HG03558 (cell line): ENCODE measurements at regions not wholly inside any gene's neighbourhood (a gene's known extent, or its start where the extent isn't known, plus 50 kb on each side); places are given as distances from the start of the nearest gene placed in this dataset.
"Not testable (repeated sequence)": the region's sequence is repeated elsewhere in the genome, so short reads cannot be mapped to it uniquely, and the experiment has no call there.

ENCODE experiments used
- ATAC-seq: cut with Tn5 transposase; IDR thresholded peaks from one replicate; pipeline ENCODE4 v1.9.1; 2021; ENCODE audit warnings: moderate number of reproducible peaks; ENCODE audit not compliant: unreplicated experiment; ENCODE audit errors: extremely low read depth

GRCh38 chr20:48019496-48019895 lies 234.2 kb upstream of the SULF2 start:
- ATAC-seq = no peak

- ATAC-seq = not testable (repeated sequence)
These were observed 233.6 kb upstream of the SULF2 start for GRCh38 chr20:48018851-48019250.

GRCh38 chr20:48017992-48018391 lies 232.7 kb upstream of the SULF2 start:
- ATAC-seq = no peak

GRCh38 chr20:48017509-48017908 lies 232.2 kb upstream of the SULF2 start:
- no peak for ATAC-seq

GRCh38 chr20:48015943-48016723 lies 230.9 kb upstream of the SULF2 start:
- ATAC-seq = no peak

- ATAC-seq = no peak
These were observed 230.0 kb upstream of the SULF2 start for GRCh38 chr20:48015141-48015910.

GRCh38 chr20:48012401-48012974 lies 227.2 kb upstream of the SULF2 start:
- ATAC-seq = no peak

GRCh38 chr20:48011025-48011424 lies 225.7 kb upstream of the SULF2 start:
- no peak for ATAC-seq

GRCh38 chr20:48010623-48011022 lies 225.3 kb upstream of the SULF2 start:
- no peak for ATAC-seq

GRCh38 chr20:48008850-48009515 lies 223.7 kb upstream of the SULF2 start:
- no peak for ATAC-seq

- no peak for ATAC-seq
These were observed 222.1 kb upstream of the SULF2 start for GRCh38 chr20:48007351-48007750.

GRCh38 chr20:48006036-48006833 lies 221.0 kb upstream of the SULF2 start:
- no peak for ATAC-seq

- no peak for ATAC-seq
These were observed 217.7 kb upstream of the SULF2 start for GRCh38 chr20:48003021-48003420.

GRCh38 chr20:48002517-48002970 lies 217.3 kb upstream of the SULF2 start:
- ATAC-seq = no peak

- no peak for ATAC-seq
These were observed 213.9 kb upstream of the SULF2 start for GRCh38 chr20:47999166-47999565.

- ATAC-seq = no peak
These were observed 213.5 kb upstream of the SULF2 start for GRCh38 chr20:47998736-47999135.

GRCh38 chr20:47995661-47996060 lies 210.4 kb upstream of the SULF2 start:
- no peak for ATAC-seq

GRCh38 chr20:47993817-47994216 lies 208.5 kb upstream of the SULF2 start:
- no peak for ATAC-seq

GRCh38 chr20:47993035-47993755 lies 207.9 kb upstream of the SULF2 start:
- ATAC-seq = no peak
